AG10803 (cell line): ENCODE measurements at regions not wholly inside any gene's neighbourhood (a gene's known extent, or its start where the extent isn't known, plus 50 kb on each side); places are given as distances from the start of the nearest gene placed in this dataset.

Experiments used
- DNase-seq: peaks from one replicate; pipeline ENCODE4 v3.0.0; 2010; ENCODE audit warnings: low read depth
- H3K4me3 ChIP-seq: 2 replicates; pipeline ENCODE4 v1.5.1; 2011; ENCODE audit warnings: mild to moderate bottlenecking, low read length, control low read depth
- CTCF ChIP-seq: conservative IDR thresholded peaks from 2 replicates; pipeline ENCODE4 v1.5.1; 2011; ENCODE audit warnings: mild to moderate bottlenecking, low read length, control low read depth, inconsistent platforms

DNA sequence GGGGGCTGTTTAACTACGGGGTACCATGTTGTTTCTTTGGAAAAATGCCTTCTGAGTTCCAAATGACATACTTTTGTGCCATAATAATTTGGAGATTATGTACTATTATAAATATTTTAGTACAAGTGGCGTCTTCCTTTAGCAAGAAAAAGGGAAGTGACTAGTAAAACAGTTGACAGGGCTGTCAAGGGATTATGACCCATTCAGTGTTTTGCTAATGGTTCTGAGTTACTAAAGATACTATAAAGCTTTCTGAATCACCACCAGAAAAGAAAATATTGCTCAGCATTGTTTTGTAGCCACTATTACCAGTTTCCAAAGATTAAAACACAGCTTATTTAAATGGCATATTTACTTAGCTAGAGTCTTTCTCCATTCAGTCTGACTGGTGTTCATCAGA is 334.9 kb downstream of the SNAPC1 start:
- TF ChIP-seq CTCF = no peak
- no peak for DNase-seq
- no peak overlapping the region for H3K4me3 ChIP-seq

- DNase-seq = no peak
- TF ChIP-seq CTCF = no peak
These were observed 335.6 kb downstream of the SNAPC1 start for GRCh38 chr14:62097824-62098223.

GRCh38 chr14:62098357-62098756 is 336.1 kb downstream of the SNAPC1 start:
- TF ChIP-seq CTCF = no peak
- DNase-seq = no peak
- no peak overlapping the region for H3K4me3 ChIP-seq

More at GRCh38 chr14:62097824-62098223, 335.6 kb downstream of the SNAPC1 start:
- no peak overlapping the region for H3K4me3 ChIP-seq

DNA sequence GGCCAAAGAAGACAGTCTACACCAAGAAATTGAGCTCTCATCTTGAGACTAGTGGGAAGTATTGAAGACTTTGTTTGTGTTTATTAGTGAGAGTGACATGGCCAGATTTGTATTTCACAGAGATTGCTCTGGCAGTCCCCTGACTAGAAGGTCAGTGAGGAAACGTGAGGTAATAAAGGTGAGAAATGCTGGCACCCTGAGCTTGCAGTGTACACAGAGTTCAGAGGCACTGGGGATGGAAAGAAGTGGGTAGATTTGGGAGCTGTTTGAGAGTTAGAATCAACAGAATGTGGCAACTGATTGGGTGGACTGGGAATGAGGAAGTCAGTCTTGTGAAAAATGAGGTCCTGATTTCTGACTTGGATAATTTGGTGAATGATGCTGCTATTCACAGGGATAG is 336.9 kb downstream of the SNAPC1 start:
- no peak for TF ChIP-seq CTCF
- DNase-seq = no peak
- no peak overlapping the region for H3K4me3 ChIP-seq

- no peak for DNase-seq
- TF ChIP-seq CTCF = no peak
- H3K4me3 ChIP-seq = no peak overlapping the region
These were observed 339.0 kb downstream of the SNAPC1 start for GRCh38 chr14:62101189-62101588.

DNA sequence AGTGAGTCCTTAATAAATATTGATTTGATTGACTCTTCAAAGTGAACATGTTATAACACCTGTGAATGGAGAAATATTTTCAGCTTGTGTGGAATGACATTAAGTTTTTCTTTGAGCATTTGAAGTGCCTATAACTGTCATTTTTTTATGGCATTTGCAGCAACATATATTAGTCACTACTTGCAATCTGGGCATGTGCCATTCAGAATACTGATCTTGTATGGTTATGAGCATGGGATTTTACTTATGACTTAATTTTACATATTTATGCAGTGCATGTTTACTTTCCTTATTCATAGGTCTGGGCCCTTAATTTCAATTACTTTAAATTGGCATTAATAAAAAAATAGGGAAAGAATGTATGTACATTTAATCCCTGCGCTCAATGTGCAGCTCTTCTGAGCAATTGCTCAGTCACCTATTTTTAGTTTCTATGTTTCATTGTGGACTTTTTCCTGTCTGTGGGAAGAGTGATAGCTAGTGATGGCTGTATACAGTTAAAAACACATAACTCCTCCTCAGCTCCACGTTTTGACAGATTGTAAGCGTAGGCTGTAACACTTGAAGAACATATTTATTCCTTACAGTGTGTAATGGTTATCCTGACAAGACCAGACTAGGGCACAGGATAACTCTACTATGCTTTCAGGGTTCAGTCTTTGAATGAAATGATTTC is 339.6 kb downstream of the SNAPC1 start:
- TF ChIP-seq CTCF = no peak
- no peak for DNase-seq
- H3K4me3 ChIP-seq = no peak overlapping the region

DNA sequence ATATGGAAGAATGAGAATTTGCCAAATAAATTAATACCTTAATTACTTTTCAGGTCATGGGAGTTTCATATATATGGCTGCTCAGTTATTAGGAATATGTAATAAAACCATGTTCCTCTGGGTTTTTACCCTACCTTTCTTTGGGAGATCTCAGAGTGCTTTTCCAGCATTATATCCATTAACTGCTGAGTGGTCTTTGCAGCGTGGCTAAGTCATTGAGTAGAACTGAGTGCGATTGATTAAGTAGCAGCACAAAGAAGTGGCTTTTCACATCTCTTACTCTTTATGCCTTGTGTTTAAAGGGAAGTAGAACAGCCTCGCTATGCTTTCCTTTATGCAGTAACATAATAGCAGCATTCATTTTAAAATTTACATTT is 340.1 kb downstream of the SNAPC1 start:
- DNase-seq = no peak
- no peak overlapping the region for H3K4me3 ChIP-seq
- TF ChIP-seq CTCF = no peak
